Stimulated activated CD4-positive, alpha-beta T cell treated with anti-CD3 and anti-CD28 coated beads, Interleukin-4, amount 100 ng/mL, for 48 hours (primary cell): ENCODE measurements at regions not wholly inside any gene's neighbourhood (a gene's known extent, or its start where the extent isn't known, plus 50 kb on each side); places are given as distances from the start of the nearest gene placed in this dataset.

Source experiments
- DNase-seq, 2 donors: peaks; one replicate each; pipeline ENCODE4 v3.0.0-alpha.2; 2020; ENCODE audit warnings: low read depth in 2 of 2

DNA sequence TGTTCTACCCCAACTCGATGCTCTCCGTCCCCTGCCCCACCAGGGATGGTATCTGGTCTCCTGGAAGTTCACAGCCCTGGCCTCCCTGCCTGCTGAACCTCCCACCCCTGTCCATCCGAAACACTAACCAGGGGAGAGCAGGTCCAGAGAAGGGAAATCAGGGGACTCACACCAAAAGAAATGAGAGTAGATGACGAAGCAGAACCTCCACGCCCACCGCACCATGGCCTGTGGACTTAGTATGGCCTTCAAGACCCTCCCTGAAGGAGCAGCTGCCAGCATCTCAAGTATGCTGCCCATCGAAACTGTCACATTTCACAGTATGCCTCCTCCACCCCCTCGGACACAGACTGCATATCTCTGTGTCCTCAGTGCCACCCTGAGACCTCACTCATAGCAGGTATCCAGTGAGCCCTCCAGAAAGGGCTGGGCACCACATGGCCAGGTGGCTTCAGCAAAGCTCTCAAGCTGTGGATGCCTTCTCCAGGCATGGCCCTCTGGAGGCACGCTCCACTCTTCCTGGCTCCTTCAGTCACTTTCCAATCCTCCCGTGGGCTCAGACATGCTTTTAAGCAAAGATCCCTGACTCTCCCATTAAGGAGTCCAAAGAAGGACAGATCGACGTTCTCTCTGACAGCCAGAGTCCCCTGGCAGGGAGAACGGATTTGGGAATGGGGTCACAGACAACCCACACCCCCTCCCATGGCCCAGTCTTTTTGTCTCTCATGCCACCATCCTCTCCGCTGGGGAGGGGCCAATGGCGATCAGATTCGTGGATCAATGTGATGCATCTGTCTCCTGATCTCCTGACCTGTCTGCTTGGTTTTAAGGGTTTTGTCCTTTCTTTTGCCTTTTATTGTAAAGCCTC lies 158.4 kb downstream of the ANKRD60 start:
- no peak for DNase-seq

DNA sequence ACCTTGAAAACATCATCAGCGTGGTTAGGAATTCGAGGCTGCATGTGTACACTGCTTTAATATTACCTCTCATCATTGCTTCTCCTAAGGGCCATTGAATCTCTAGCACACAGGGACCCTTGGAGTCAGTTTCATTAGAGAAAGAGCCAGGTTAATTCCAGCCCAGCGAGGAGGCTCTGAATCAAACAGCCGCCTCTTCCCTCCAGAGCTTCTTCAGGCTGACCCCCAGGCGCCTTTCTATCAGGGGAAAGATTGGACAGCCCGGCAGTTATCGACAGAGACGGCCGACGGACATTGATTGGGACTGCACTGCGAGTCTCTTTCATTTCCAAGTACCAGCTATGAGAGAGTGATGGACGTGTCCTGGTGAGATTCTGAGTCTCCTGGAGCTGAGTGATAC lies 159.2 kb downstream of the ANKRD60 start:
- DNase-seq: no peak

DNA sequence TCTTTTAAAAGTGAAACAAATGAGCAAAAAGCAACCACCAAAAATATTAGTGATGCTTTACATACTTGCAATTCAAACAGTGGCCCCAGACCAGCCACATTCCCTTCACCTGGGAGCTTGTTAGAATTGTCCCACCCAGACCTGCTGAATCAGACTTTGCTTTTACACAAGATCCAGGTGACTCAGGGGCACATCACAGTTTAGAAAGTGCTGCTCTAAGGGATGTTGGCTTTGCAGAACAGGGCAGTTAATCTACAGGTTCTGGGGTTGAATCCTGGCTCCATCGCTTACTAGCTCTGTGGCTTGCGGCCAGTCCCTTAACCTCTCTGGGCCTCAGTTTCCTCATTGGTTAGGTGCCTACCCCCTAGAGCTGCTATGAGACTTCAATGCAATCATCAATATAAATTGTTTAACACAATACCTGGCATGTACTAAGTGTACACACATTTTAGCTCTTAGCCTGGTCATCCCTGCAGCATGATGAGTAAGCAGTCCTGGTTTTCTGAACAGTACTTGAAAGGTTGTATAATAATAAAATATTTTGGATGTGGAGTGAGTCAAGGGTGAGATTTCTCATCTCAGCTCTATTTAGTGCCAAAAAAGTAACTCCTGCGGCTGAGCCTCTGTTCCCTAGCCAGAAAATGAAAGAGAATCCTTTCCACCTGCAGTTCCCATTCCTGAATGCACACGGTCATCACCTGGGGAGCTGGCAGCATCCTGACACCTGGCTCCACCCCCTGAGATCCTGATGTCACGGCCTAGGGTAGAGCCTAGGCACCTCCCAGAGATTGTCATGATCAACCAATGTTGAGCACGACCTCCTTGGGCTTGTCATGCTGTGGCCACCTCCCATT lies 162.7 kb downstream of the ANKRD60 start:
- no peak for DNase-seq

DNA sequence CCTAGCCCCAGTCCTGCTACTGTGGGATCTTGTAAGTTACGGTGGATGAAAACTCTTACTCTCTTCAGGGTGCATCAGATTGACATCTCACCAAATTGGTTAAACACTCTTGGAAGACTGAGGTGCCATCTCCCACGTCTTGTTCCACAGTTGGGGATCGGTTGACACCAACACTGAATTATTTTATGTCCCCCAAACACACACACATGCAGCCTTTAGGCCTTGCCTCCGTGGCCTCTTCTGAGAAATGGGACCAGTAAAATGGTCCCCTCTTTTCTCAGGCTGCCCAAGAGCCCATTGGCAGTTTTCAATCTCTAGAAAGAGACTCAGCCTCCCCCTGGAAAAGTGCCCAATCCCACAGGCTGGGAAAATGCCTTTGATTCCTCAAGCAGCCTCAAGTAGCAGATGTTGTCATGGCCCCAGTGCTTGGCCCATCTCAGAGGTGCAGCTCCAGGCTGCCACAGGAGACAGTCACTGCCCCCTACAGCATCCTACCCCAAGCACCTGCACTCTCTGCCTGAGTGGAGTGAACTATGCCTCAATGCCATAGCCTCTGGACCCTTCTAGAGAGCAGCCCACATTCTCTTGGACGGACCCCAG lies 163.9 kb downstream of the ANKRD60 start:
- no peak for DNase-seq

DNA sequence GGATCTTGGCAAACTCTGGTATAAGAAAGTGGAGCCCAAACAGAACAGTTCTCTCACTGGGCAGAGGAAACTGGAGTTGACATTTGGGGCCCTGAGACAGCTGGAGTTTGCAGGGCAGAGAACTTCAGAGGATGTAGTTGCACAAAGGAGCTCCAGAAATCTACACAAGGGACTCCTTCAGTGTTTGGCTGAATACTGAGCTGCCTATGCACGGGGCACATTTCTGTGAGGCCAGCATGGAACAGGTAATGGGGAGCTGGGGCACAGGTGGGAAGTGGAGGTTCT lies 169.3 kb downstream of the ANKRD60 start:
- no peak for DNase-seq

DNA sequence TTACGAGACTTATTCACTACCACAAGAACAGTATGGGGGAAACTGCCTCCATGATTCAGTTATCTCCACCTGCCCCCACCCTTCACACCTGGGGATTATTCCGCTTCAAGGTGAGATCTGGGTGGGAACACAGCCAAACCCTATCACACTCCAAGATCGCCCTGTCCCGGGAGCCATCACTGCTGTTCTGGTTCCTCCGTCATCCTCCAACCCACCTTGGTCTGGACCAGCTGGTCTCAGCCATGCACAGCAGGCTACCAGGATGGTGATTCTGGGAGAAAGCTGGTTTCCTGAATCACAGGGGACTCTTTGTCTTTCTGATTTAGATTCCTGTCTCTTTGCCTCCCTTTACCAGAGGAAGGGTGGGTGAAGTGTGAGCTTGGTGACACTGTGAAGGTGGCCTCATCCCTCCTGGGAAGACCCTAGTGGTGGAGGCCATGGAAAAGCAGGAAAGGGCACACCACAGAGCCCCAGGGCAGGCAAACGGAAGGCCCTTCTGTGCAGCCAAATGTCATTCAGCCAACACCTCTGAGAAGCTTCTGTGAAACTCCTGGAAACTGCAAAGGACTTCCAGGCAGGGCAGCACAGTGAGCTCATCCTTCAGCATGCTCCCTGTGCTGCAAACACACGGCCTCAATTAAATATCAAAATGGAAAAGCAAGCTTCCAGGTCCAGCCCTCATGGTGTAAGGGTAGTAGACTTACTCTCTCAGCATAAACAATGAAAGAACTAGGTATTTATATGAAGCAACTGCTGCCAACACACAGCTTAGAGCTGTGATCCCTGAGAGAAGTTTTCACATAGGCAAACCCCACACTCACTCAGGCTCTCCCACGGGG lies 169.8 kb downstream of the ANKRD60 start:
- no peak for DNase-seq

DNA sequence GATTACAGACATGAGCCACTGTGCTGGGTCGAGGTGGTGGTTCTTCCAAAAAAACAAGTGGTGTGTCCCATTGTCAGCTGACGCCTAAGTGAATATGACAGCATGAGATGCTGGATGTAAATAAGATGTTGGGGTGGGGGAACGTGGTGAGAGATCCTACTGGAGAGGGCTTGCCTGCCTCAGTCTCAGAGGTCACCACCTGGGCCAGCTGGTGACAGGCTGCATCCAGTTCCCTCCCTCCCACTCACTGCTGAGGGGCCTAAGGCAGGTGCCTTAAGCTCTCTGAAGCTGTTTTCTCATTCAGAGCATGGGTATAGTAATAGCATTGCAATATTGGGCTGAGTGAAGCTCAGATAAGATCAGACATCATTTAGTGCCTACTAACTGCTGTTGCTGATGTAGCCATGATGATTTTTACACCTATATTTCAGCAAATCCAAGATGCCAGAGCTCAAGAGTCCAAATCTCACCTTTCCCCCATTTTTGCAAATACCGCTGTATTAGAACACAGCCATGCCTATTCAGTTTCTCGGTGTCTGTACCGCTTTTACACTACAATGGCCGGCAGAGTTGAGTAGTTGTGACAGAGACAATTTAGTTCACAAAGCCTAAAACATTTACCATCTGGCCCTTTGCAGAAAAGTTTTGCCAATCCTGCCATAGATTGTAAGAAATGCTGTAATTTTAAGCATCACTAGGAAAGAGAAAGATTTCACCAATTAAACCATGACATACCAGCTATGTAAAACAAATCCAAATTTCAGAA lies 171.3 kb downstream of the ANKRD60 start:
- DNase-seq: no peak

DNA sequence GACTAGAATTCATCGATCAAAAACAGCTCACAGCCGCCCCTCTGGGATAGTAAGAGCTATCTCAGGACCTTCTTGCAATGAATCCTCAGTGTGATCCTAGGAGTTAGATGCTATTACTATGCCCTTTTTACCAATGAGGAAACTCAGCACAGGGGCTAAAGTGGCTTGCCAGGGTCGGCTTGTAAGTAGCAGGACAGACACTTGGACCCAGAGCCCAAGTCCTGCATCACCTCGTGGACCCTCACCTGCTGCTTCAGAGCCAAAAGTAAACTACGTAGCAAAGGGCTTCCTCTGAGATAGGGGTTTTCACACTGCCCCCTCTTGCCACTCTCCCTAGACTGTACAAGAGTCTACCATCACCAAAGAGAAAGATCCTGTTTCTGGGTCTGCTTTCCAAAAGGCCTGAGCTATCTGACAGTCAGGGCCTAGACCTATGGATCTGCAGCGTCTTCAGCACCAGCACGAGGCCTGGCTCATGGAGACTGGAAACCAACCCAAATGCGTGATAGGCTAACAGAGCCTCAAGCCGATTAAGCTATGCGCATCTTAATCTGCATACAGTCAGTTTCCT lies 172.3 kb downstream of the ANKRD60 start:
- no peak for DNase-seq

DNA sequence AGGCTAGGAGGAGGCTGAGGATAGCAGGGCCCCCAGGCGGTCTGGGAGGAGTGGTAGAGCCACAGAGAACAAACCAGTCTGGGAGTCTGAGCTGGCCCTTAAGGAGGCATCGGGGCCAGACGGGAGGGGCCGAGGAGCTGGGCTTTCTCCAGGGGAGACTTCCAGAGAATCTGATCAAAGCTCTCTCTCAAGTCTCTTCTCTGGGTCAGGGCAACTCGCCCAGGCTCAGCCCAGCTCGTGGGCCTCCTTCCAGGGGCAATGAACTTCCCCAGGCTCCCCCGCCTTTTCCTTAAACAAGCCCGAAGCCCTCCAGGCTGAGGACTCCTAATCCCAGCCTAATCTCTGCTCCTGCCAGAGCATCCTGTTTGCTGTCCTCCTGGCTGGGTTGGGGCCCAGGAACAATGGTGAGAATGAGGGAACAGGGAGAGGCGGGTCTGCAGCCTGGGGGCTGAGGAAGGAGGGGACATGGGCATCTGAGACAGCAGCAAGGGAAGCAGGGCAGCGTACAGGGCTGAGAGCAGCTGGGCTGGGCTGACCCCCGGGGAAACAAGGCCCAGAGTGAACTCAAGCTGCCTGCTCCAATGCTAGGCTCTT lies 173.6 kb downstream of the ANKRD60 start:
- no peak for DNase-seq

DNA sequence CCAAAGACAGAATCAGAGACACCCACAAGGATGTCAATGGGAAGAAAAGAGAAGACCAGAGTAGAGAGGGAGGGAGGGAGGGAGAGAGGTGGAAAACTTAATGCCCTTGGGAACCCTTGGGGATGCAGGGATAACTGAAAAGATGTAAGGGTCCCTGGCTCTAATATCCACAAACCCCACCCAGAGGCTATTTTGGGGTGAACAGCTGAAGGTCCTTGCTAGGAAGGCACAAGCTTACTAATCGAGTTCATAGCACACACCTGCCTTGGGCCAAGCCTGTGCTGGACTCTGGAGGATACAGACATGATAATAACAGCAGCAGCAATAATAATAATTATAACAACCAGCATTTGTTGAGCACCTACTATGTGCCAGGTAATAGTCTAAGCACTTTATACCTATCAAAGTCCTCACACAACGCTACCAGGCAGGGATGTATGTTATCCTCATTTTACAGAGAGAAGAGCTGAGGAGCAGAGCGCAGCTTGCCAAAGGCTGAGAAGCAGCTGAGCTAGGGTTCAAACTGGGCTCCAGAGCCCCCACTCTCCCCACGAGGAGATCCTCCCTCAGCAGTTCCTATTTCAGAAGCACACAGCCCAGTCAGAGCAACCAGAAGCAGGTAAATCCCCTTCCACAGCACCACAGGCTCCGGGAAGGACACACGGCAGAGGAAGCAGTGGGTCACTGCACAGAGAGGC lies 174.2 kb downstream of the ANKRD60 start:
- DNase-seq: no peak

DNA sequence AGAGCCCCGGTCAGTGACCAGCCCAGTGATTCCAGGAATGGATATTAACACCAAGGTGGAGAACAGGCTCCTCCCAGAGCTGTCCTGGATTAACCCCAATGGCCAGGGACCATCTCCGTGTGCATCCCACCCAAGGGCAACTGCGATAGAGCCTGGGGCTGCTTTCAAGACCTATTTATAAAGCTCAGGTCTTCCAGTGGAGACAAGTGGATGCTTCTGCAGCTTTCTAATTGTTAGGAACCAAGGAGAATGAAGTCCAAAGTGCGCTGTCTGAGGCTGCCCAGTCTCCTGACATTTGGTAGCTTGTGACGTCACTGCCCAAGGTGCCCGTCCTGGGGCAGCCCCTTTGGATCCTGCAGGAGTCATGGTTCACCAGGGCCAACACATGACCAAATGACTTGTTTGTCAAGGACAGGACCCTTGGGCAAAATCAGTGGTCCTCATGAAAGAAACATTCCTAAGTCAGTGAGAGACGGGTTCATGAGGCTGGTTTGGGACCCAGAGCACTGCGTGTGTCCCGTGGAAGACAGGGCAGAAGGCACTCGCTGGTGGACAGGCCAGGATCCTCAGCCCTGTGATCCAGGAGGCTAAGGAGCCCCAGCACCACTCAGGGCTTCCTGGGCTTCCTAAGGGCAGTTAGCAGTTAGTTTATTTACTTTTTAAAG lies 174.9 kb downstream of the ANKRD60 start:
- no peak for DNase-seq

DNA sequence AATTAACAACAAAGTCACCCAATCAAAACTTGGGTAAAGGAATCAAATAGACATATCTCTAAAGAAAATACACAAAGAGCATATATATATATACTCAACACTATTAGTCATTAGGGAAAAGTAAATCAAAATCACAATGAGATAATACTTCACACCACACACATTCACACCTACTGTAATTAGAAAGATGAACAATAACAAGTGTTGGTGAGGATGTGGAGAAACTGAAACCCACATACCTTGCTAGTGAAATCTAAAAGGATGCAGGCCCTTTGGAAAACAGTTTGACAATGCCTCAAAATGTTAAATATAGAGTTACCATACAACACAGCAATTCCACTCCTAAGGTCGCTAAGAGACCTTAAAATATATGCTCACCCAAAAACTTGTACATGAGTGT lies 177.1 kb downstream of the ANKRD60 start:
- DNase-seq: no peak

DNA sequence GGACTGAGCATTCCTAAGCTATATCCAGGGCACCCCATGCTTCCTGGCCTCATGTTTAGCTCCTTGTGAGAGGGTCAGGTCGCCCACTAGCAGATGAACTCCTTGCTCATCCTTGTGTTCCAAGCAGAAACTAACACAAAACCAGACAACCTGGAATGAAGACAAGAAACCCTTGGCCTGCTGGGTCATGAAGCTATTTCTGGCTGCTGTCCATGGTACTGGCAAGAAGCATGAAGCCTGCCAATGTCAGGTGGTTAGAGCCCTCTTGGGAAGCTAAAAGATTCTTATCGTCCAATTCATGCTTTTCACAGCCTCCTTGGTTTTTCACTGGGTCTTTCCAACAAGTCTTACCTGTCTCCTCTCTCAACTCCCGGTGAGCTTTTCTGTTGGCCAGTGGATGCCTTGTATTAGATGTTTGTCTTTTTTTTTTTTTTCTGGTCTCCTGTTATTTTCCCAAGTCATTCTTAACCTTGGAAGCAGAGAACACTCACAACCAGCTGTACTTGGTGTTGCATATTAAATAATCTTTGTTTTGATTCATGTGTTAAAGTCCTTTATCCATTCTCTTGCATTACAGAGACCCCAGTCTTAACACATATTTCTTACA lies 180.3 kb downstream of the ANKRD60 start:
- no peak for DNase-seq

DNA sequence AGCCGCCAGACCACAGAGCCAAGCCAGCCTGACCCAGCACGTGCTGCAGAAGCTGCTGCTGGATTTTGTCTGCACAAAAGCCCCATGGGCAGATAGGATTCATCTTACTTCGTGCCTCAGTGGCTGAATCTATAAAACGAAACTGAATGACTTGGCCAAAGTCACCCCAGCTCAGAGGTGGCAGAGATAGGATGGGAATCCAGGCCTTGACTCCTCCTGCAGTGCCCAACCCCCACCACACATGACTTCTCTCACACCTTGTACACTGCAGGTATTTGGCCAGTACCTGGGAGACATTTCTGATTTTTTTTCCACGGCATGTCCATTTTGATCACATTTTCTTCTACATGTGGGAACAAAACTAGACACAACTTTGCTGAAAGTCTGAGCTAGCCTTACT lies 182.1 kb downstream of the ANKRD60 start:
- DNase-seq: no peak

DNA sequence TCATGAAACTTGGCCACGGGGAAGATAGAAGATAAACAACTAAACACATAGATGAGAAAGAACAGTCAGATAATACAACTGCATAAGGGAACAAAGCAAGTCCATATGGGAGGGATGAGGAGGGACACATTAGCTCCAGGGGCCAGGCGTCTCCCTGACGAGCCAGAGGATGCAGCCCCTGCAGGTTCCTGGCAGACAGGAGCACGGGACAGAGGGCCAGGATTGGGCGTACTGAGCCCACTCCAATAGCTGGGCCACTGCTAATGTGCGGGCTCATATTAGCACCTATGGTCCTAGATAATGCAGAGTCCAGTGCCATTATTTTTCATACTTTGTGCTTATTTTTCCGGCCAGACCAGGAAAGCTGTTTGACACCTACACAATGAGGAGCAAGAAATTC lies 182.9 kb downstream of the ANKRD60 start:
- no peak for DNase-seq

DNA sequence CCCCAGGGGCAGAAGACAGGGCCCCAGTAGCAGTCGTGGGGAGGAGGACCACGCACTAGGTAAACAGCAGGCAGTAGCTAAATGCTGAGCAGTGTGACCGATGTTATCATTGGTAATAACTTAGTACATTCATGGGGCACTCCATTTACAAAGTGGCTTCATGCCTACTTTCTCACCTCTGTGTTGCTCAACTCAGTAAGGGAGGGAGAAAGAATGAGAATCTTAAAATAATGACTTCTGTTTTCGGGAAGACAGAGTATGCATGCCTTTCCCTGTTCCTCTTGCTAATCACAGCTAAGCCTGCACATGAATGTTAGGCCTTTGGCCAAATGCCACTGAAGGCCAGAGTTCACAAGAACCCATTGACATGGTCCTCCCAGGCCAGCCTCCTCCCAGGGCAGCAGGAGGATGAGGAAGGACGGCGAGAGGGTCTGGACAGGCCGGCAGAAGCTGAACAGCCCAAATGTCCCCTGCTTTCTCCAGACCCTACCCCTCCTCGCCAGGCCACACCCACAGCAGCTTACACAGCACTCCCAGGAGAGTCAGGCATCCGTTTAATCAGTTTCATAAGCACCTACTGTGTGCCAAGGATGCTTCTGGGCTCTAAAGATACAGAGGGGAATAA lies 183.4 kb downstream of the ANKRD60 start:
- DNase-seq: no peak

DNA sequence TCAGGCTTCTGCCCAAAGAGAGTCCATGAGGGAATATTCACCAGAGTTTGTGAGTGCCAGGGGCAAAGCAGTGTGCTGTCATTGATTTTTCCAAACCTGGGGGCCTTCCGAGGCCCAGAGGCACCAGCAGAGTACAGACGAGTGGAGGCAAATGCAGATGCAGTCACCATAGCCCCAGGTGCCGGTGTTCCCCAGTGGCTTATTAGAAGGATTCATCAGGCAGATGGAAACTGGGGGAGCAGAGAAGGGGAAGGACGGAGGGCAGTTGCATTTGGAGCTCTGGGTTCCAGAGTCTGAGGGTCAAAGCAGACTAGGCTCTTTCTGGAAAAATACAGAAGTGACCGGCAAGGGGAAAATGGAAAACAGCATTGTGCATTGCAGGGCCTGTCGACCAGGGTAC lies 184.2 kb downstream of the ANKRD60 start:
- no peak for DNase-seq
